Stimulated activated CD4-positive, alpha-beta T cell treated with anti-CD3 and anti-CD28 coated beads, TNF-alpha, amount 100 ng/mL, for 24 hours (primary cell): ENCODE measurements at regions not wholly inside any gene's neighbourhood (a gene's known extent, or its start where the extent isn't known, plus 50 kb on each side); places are given as distances from the start of the nearest gene placed in this dataset.

ENCODE experiments used
- DNase-seq, 3 experiments: peaks; one replicate each; pipeline ENCODE4 v3.0.0-alpha.2; 2020; ENCODE audit warnings: low read depth in 3 of 3

DNA sequence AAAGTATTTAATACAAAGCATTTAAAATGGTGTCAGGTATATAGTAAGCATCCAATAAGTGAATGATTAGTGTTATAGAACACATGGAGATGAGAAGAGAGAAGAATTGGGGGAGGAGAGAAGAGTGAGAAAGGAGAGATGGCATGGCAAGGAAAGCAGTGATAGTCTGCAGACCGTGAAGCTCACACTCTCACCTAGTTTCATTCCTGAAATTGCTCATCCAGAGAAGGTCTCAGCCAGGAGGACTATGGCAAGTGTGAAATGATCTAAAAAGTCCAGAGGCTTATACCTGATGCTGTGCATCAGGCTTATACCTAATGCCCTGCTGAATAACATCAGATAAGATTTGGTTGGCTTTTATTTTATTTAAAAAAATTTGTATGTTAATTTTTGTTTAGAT is 351.6 kb upstream of the KLF12 start:
- no peak for DNase-seq

DNA sequence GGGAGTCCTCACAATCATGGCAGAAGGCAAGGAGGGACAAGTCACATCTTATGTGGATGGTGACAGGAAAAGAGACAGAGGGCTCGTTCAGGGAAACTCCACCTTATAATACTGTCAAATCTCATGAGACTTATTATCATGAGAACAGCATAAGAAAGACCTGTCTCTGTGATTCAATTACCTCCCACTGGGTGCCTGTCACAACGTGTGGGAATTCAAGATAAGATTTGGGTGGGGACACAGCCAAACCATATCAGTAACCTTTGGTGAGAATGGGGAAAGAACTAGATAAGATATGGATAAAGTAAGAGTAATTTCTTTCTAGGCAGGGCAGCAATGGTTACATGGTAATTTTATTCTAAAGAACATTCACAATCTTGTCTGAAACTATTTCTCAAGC is 344.9 kb upstream of the KLF12 start:
- DNase-seq = no peak

DNA sequence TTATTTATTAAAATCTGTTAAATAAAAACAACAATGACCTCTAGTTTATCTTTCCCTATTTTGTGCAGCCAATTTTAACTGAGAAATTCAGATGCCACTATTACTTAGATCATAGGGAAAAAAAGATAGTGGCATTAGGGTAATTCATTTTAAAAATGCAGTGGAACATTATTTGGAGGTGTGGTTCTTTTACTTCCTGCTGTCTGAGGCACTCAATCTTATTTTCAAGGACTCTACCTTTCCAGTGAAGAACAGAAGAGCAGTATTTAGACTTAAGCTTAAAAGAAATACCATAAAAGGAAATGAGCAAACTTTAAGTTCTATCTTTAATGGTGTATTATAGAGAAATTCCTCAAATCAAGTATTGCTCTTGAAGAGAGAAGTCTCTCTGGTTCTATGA is 342.6 kb upstream of the KLF12 start:
- DNase-seq = no peak

DNA sequence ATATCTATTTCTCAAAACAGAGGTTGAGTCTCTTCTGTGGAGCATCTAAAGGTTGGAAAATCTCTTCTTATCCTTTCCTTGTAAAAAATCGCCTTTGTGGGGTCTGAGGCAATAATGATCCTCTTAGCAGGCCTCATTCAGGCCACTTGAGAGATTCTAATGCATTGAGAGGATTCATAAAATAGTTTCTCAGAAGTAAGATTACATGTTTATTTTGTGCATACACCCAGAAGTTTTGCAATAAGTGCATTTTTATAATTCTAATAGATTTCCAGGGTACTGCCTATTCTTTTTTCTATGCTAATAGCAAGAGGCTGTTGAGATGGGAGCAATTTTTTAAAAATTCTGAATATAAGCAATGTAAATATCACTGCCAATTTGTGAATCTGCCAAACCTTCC is 342.2 kb upstream of the KLF12 start:
- no peak for DNase-seq

DNA sequence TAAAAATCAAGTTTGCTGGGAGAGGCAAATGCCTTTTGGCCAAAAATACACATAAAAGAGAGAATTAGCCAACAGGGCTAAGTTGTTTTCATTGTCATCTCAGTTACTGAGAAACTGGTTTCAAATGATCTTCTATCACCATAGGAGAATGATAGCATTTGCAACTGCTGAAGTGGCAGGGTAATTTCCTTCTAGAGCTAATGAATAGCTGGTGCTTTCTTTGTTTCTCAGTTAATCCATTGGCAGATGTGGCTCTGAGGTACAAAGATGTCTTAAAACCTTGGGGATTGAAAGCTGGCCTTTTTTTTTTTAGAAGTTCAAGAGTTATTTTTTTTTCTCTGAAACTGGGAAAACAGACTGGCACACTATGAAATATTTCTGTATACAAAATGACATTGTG is 332.7 kb upstream of the KLF12 start:
- no peak for DNase-seq

DNA sequence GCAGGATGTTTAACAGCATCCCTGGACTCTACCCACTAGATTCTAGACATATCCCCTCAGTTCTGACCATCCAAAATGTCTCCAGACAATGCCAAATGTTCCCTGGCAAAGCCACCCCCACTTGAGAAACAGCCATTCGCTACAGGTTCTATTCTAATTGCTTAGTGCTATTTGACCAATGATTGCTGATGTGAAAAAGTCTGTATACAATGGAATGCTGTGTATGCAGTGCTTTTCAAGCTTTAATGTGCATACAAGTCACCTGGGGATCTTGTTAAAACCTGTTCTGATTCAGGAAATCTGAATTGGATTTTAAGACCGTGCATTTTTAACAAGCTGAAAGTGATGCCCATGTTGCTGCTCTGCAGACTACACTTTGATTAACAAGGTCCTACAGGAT is 331.8 kb upstream of the KLF12 start:
- no peak for DNase-seq

DNA sequence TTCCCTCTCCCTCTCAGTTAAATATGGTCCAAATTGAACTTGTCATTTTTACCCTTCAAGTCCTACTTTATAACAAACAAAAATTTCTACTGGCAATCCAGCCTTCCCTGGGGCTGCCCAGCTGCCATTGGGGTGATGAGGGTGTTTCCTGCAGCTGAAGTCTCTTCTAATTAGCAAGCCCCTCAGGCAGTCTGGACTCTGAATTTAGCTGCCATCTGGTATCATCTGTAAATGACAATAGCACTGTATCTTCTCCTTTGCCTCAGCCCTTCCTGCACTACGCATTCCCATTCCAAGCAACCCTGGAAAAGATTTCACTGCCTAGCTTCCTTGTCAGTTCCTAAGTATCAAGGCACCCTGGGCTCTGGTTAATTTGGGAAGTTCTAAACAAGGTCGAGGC is 331.1 kb upstream of the KLF12 start:
- DNase-seq = no peak

DNA sequence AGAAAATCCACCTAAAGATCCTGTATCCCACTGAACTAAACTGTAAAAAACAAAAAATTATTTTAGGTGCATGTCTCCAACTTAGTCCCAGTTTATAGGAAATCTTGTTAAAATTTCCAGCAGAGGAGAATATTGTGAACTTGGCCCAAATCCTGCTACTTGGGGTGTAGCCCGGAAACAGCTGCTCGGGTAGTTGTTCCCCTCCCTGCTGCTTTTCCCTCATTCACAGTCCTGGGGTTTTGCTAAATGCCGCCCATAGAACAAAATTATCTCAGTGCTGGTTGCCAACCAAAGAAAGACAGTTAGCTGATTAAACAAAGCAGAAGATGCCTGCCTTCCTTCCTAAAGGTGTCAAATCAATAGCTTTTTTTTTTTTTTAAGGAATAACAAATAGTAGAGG is 330.5 kb upstream of the KLF12 start:
- no peak for DNase-seq

DNA sequence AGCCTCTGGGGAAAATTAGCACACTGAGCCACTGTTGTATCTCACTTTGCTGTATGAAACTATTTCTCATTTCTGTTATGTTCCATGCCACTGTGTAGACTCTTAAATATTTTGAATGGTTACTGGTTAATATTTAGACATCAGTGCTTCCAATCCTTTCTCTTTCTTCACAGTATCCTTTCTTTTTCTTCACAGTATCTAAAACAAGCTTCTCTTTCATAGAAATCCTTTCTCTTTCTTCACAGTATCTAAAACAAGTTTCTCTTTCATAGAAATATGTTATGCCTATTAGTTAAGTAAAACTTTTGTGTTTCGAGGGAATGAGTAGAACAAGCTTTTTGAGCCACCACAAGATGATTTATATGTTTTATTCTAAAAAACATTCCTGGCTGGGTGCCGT is 326.8 kb upstream of the KLF12 start:
- no peak for DNase-seq

DNA sequence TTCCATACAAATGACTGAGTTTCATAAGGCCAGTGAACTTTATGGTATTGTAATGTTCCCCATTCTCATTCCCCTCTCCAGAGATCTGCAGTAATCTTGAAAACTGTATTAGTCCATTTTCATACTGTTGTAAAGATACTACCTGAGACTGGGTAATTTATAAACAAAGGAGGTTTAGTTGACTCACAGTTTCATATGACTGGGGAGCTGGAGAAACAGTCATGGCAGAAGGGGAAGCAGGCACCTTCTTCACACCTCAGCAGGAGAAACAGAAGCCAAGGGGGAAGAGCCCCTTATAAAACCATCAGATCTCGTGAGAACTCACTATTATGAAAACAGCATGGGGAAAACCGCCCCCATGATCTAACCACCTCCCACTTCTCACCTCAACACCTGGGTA is 318.7 kb upstream of the KLF12 start:
- no peak for DNase-seq

DNA sequence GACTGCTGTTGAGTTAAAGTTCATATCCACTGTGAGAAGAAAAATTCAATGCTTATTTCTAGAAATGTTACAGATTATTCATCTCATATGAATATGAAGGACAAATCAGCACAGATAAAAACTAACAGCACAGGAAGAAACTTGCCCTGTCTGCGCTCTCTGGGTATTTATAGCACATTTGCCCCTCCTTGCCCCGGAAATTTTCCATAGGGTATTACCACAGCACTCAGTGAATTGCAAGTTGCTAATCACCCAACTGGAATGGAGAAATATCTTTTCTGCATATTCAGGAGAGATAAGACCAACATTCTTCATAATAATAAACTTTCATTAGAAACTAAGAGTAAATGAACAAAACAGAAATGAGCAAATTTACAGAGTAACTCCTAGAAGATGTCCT is 318.0 kb upstream of the KLF12 start:
- DNase-seq = no peak

DNA sequence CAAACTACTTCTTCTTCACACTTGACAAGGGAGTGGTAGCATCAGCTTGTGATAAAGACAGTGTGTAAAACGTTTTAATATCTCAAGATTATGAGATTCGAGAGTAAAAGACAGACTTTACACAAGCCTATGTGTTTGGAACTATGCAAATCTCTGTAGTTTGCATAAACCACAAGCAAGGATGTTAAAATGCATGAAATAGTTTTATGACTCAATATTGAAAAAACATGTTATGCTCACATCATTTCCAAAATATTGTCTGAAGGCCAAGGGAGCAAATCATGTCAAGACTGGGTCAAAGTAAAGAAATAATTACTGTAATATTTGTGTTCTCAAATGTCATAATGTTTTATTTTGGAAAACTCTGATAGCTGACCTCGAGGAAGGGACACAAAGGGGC is 316.8 kb upstream of the KLF12 start:
- no peak for DNase-seq

DNA sequence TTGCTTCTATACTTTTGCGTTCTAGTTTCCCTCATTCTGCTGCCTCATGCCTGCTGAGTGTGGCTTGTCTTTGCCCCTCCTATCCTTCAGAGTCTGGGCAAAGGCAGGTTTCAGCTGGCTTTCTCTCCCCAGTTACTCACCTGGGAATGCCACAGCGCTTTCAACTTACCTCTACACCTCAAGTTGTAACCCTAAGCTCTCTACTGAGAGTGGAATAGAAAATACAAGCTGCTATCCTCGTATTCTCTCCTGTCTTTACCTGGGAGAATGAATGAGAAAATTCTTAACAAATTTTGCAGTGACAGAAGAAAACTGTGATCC is 316.3 kb upstream of the KLF12 start:
- no peak for DNase-seq

DNA sequence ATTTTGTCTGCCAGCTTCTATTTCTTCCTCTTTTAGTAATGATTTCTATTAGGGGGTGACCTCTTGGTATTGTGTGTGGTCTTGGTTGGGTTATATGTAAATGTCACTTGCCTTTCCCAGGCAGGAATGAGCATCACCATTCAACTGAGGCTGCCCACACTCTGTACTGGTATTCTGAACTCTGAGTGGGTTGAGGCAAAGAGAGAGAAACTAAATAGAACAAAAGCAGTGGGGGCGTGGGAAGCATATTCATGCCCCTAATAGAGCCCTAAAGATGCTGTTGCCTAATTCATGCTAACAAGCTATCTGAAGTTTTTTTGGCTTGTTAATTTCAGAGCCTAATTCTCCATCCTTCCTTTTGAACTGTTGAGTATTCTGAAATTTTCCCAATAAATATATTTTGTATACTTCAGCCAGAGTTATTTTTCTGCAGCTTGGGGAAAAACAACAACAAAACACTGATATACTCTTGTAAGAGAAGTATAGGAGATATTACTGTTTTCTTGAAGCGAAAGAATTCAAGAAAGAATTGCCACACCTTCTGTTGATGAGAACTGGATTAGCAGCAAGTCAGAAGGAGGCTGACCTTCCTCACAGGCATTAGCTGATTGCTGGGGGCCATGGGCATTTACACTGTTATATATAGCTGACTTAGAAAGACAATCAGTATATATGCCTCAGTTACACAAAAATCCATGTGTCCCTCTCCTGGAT is 315.8 kb upstream of the KLF12 start:
- no peak for DNase-seq

DNA sequence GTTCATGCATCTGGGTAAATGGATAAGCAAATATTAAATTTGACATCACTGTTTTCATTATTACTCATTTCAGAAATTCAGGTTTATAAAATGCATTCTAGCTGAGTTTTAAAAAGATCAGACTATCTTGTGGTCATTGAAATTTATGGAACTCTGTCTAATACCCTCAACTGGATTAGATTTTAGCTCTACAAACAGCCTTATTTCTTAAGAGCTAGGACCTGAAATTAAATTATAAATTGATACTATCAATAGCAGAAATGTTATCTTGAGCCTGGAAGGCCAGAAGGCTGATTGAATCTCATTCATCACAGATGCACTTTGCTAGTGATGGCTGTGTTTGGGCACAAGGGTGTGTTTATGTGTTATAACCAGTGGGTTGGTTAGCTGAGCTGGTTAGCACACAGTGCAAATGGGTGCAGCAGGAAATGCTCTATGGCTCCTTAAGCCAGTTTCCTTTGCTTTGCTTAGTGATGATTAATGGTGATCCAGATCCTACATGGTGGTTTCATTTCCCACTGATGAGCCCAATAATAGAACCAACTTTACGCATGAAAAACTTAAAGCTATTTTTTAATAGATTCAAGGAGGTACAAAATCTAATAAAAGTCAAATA is 310.8 kb upstream of the KLF12 start:
- DNase-seq = no peak

DNA sequence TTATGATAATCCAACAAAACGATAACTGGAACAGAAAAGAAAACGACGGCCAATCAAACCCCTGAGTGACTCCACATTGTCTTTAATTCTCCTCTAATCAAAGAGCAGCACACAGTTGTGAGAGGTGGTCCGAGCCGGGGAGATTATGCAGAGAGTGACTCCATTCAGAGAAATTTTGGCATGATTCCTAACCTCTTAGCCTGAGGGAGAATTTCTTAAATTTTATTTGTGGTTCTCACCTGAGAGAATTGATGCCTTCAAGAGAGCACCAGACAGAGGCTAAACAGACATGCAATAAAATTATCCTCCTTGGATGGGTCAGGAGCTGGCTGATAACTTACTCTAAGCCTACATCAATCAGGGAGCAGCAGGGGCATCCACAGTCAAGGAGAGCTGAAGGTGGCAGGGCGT is 310.0 kb upstream of the KLF12 start:
- no peak for DNase-seq

DNA sequence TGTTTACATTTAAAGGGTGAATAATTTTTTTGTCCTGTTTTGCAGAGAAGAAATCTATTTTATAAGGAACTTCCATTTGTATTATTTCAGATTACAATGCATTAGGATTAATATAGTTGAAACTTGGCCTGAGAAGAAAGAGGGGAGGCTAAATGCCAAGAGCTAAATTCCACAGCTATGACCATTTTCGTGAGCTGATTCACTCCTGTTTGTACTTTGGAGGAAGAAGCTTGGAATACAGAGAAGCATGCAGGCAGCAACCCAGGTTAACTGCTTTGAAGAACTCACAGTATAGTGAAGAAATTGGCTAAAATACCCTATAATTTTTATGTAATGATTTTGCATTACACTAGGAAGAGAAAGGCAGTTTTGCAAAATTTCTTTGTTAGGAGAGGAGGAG is 309.4 kb upstream of the KLF12 start:
- no peak for DNase-seq

DNA sequence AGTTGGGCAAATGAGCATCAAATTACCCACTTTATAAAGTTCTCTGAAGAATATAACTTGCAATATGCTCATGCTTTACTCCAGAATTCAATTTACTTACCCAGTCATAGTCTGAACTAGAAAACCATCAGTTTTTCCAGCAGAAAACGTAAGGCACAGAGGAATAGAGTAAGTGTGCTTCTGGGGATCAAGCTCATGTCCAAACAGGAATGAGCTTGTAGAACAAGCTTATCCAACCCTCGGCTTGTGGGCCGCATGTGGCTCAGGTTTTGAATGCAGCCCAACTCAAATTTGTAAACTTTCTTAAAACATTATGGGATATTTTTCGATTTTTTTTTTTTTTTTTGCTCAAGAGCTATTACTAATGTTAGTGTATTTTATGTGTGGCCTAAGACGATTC is 308.5 kb upstream of the KLF12 start:
- DNase-seq = no peak

DNA sequence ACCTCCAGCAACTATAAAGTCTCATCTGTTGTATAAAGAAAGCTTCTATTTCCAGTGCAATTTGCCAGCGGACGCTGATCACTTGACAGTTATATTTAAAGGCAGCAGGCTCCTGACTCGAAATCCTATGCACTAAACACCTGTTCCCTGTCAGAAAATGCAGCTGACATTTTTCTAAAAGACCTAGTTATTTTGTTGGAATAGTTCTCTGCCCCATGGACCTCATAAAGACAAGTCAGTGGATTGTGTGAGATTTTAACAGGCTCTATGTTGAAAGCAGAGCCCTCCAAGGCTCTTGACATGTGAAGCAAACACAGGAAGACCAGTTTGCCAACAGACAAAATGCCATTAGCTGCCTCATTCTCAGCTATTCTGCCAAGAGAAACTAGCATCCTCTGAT is 304.7 kb upstream of the KLF12 start:
- DNase-seq = no peak

DNA sequence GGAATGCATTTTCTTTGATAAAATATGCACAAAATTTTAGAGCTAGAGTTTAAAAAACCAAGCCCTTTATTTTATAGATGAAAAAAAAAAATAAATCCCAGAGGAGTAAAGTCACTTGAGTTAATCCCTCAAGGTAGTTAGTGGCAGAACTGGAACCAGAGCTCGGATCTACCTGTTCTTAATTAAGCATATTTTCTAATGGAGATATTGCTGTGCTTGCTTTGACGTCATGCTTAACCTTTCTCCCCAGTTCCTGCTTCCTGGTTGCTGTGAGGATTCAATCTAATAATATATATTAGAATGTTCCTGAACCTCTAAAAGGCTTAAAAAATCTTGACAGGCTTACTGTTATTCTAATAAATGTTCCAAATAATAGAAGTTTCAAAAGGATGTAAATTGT is 300.6 kb upstream of the KLF12 start:
- DNase-seq = no peak

DNA sequence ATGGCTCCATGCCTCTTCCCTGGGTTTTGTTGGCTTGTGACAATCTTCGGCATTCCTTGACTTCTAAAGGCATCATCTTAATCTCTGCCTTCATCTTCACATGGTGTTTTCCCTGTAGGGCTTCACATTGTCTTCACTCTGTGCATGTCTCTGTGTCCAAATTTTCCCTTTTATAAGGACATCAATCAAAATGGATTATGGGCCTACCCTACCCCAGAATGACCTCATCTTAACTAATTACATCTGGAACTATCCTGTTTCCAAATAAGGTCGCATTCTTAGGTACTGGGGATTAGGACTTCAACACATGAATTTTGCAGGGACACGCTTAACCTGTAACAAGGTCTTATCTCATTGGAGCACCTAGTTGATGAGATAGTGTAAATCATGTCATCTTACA is 290.3 kb upstream of the KLF12 start:
- DNase-seq = no peak

DNA sequence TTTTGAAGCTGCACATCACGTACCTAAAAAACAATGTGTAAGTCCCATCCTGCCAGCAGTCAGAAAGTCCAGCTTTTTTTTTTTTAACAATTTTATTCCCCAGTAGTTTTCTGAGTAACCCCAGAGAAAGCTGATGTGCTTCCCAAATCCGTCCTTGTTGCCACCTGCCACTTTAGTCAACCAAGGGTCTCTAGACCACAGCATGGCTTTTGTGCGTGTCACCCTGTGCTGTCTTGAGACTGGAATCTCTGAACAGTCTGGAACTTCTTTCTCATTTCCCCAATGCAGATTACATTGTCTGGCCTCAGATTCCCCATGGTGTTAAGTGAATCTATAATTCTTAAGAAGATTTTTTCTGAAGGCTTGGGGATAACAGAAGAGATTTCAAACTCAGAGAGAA is 289.2 kb upstream of the KLF12 start:
- no peak for DNase-seq

DNA sequence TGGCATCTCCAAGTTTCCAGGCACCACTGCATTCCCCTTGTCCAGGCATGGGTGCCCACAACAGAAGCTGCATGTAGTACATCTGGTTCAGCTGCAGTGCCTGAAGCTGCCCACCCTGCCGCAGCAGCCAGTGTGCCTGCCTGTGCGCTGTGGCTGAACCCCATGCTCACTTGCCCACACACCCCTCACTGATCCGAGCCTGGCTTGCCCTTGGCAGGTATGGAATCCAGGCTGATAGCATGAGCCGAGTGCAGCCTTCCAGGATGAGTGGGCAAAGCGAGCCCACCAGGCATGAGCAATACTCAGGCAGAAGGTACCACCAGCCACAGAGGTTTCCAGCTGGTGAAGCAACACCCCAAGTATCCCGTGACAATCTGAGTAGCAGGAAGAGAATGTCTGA is 280.3 kb upstream of the KLF12 start:
- no peak for DNase-seq

DNA sequence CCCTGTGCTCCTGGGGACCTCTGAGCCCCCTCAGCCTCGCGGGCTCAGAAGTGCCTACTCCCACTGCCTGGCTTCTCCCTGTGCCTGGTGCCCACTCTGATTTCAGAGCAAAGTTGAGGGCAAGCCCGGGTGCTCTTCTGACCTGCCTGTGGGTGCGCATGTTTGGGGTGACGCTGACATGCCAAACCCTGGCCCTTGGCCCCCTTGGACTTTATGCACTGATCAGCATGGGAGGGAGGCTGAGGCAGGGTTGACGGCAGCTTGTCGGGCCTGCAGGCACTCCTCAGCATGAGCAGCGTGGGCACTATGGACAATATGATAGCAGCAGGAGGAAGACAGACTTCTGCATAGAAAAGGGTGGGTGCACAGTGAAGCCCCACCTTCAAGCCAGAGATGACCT is 279.3 kb upstream of the KLF12 start:
- no peak for DNase-seq
